ENCODE measurements at regions not wholly inside any gene's neighbourhood (a gene's known extent, or its start where the extent isn't known, plus 50 kb on each side); places are given as distances from the start of the nearest gene placed in this dataset.

DNA sequence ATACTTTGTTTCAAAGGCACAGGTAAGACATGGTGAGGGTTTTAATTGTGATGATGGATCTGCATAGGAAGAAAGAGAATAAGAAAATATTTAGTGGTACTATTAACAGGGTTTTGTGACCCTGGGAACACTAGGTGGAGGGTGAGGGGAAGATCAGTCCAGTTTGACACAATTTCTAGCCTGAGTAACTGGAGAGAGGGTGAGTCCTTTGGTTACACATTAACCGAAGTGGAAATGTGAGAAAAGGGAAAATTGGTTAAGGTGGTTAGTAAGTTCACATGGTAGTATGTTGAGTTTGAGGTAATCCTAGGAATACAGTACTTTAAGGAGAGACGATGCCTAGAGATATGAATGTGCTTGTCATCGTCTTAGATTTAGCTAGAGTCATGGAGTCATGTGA lies 54.8 kb upstream of the POU3F2 start:
- no peak for TF ChIP-seq EZH2 (optimal IDR thresholded peaks at IDR 0.05; ENCODE audit: low read depth, low read length)
- TF ChIP-seq, protein P1, sequence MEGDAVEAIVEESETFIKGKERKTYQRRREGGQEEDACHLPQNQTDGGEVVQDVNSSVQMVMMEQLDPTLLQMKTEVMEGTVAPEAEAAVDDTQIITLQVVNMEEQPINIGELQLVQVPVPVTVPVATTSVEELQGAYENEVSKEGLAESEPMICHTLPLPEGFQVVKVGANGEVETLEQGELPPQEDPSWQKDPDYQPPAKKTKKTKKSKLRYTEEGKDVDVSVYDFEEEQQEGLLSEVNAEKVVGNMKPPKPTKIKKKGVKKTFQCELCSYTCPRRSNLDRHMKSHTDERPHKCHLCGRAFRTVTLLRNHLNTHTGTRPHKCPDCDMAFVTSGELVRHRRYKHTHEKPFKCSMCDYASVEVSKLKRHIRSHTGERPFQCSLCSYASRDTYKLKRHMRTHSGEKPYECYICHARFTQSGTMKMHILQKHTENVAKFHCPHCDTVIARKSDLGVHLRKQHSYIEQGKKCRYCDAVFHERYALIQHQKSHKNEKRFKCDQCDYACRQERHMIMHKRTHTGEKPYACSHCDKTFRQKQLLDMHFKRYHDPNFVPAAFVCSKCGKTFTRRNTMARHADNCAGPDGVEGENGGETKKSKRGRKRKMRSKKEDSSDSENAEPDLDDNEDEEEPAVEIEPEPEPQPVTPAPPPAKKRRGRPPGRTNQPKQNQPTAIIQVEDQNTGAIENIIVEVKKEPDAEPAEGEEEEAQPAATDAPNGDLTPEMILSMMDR (IDR thresholded peaks at IDR 0.05; ENCODE audit: low read length), result no peak
- no peak for TF ChIP-seq EZH2phosphoT487 (IDR thresholded peaks at IDR 0.05; ENCODE audit: low read length)

Data from MM.1S (cell line).